Neural progenitor cell (in vitro differentiated cells): ENCODE measurements at regions not wholly inside any gene's neighbourhood (a gene's known extent, or its start where the extent isn't known, plus 50 kb on each side); places are given as distances from the start of the nearest gene placed in this dataset.

Source experiments
- EZH2 ChIP-seq: fragments of 200-600 bp; sonication (generic); IDR thresholded peaks from 2 replicates; pipeline ENCODE4 v1.6.1; 2017; ENCODE audit warnings: antibody characterized with exemption, mild to moderate bottlenecking, moderate library complexity
- EZH2phosphoT487 ChIP-seq: fragments of 200-600 bp; sonication (generic); IDR thresholded peaks from 2 replicates; pipeline ENCODE4 v1.6.1; 2017; ENCODE audit warnings: antibody characterized with exemption
- TF ChIP-seq, protein P1 (sequence below): fragments of 200-600 bp; sonication (generic); IDR thresholded peaks from 2 replicates; pipeline ENCODE4 v1.5.1; 2017; ENCODE audit warnings: antibody characterized with exemption, mild to moderate bottlenecking

DNA sequence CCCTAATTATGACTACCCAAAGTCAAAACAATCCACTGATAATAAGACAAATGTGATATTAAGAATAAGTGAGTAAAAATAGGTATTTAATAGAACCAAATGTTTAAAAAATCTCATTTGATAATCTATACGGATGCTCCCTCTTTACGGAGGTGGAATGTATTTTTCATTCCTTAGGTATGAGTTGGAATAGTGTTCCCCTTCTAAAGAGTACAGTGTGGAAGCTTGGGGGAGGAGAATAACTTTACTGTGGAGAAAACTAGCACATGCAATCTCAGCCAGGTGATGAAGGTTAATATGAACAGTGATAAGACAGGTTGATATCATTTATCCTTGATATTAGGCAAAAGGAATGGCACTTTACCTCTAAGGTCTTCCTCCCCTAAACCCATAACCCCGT, 74.6 kb downstream of the GPR88 start:
- no peak for TF ChIP-seq EZH2
- TF ChIP-seq, protein P1, sequence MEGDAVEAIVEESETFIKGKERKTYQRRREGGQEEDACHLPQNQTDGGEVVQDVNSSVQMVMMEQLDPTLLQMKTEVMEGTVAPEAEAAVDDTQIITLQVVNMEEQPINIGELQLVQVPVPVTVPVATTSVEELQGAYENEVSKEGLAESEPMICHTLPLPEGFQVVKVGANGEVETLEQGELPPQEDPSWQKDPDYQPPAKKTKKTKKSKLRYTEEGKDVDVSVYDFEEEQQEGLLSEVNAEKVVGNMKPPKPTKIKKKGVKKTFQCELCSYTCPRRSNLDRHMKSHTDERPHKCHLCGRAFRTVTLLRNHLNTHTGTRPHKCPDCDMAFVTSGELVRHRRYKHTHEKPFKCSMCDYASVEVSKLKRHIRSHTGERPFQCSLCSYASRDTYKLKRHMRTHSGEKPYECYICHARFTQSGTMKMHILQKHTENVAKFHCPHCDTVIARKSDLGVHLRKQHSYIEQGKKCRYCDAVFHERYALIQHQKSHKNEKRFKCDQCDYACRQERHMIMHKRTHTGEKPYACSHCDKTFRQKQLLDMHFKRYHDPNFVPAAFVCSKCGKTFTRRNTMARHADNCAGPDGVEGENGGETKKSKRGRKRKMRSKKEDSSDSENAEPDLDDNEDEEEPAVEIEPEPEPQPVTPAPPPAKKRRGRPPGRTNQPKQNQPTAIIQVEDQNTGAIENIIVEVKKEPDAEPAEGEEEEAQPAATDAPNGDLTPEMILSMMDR, result no peak
- no peak for TF ChIP-seq EZH2phosphoT487
